ENCODE measurements at regions not wholly inside any gene's neighbourhood (a gene's known extent, or its start where the extent isn't known, plus 50 kb on each side); places are given as distances from the start of the nearest gene placed in this dataset.

DNA sequence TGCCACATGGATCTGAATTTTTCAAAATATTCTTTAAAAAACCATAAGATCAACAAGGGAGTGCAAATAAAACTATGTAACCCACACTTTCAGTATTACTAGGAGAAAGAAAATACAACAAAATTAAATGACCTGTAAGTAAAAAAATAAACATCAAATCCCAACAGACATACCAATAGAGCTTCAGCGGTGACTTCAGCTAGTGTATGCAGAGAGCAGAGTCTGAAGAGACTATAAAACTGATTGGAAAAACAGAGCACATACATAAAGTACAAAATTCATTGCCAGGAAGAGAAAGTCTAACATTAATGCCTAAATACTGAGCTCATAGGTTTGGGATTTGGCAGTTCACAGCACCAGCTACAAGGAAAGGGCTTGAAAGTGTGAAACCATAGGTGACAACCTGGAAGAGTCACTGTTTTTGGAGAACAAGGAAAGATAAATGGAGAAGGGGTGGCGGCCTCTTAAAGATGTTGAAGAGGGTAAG lies 291.1 kb downstream of the LMO7 start:
- no peak overlapping the region for H3K4me3 ChIP-seq (ENCODE audit: low read length)
- H3K27me3 ChIP-seq (ENCODE audit: low read depth, low read length) = no peaks in the 10 kb centered on the region
- no peaks in the 10 kb centered on the region for H4K20me1 ChIP-seq (ENCODE audit: insufficient read depth, low read length)
- no peaks in the 10 kb centered on the region for H3K4me1 ChIP-seq (ENCODE audit: low read length)
- no peak overlapping the region for H2AFZ ChIP-seq (ENCODE audit: low read depth, low read length)
- no peak for TF ChIP-seq EZH2phosphoT487 (IDR thresholded peaks at IDR 0.05; ENCODE audit: low read depth)
- TF ChIP-seq, protein P1, sequence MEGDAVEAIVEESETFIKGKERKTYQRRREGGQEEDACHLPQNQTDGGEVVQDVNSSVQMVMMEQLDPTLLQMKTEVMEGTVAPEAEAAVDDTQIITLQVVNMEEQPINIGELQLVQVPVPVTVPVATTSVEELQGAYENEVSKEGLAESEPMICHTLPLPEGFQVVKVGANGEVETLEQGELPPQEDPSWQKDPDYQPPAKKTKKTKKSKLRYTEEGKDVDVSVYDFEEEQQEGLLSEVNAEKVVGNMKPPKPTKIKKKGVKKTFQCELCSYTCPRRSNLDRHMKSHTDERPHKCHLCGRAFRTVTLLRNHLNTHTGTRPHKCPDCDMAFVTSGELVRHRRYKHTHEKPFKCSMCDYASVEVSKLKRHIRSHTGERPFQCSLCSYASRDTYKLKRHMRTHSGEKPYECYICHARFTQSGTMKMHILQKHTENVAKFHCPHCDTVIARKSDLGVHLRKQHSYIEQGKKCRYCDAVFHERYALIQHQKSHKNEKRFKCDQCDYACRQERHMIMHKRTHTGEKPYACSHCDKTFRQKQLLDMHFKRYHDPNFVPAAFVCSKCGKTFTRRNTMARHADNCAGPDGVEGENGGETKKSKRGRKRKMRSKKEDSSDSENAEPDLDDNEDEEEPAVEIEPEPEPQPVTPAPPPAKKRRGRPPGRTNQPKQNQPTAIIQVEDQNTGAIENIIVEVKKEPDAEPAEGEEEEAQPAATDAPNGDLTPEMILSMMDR (IDR thresholded peaks at IDR 0.05; ENCODE audit: low read depth, low read length) = no peak
- no peaks in the 10 kb centered on the region for H3K79me2 ChIP-seq (ENCODE audit: low read length)
- H3K9ac ChIP-seq (ENCODE audit: low read length) = no peak overlapping the region
- no peaks in the 10 kb centered on the region for H3K9me3 ChIP-seq (ENCODE audit: insufficient read depth, low read length)
- H3K27ac ChIP-seq (ENCODE audit: low read length) = no peak overlapping the region
- no peak overlapping the region for H3K4me2 ChIP-seq (ENCODE audit: low read length)
- no peaks in the 10 kb centered on the region for H3K36me3 ChIP-seq (replicated peaks; ENCODE audit: low read depth, low read length)

DNA sequence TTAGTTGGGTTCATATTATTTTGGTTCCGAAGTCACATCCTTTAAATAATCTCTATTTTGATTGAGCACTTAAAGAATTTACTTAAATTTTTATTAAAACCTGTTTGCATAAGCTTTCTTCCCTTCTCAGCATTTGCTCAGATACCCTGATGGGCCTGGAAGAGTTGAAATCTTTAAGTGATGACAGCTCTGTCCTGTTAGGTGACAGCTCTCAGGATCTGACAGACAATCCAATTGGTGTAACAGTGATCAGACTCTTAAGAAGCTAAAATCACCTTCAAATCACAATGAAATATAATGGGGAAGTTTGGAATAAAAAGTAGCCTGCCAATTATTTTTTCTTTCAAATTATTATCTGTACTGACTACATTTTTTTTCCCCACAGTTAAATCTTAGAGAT lies 284.4 kb downstream of the LMO7 start:
- Histone ChIP-seq H3K4me1 (ENCODE audit: low read length) (peaks cover 6% of the 10 kb centered on the region), H3K4me3 (ENCODE audit: low read length) (no peak overlapping the region), H2AFZ (ENCODE audit: low read depth, low read length) (no peak overlapping the region), H3K4me2 (ENCODE audit: low read length) (no peak overlapping the region), H3K9me3 (ENCODE audit: insufficient read depth, low read length) (no peaks in the 10 kb centered on the region), H3K27ac (ENCODE audit: low read length) (no peak overlapping the region), H3K79me2 (ENCODE audit: low read length) (no peaks in the 10 kb centered on the region), H3K36me3 (replicated peaks; ENCODE audit: low read depth, low read length) (no peaks in the 10 kb centered on the region), H3K27me3 (ENCODE audit: low read depth, low read length) (no peaks in the 10 kb centered on the region), H4K20me1 (ENCODE audit: insufficient read depth, low read length) (no peaks in the 10 kb centered on the region), H3K9ac (ENCODE audit: low read length) (no peak overlapping the region)
- TF ChIP-seq, protein P1 (IDR thresholded peaks at IDR 0.05; ENCODE audit: low read depth, low read length) = no peak
- no peak for TF ChIP-seq EZH2phosphoT487 (IDR thresholded peaks at IDR 0.05; ENCODE audit: low read depth)

DNA sequence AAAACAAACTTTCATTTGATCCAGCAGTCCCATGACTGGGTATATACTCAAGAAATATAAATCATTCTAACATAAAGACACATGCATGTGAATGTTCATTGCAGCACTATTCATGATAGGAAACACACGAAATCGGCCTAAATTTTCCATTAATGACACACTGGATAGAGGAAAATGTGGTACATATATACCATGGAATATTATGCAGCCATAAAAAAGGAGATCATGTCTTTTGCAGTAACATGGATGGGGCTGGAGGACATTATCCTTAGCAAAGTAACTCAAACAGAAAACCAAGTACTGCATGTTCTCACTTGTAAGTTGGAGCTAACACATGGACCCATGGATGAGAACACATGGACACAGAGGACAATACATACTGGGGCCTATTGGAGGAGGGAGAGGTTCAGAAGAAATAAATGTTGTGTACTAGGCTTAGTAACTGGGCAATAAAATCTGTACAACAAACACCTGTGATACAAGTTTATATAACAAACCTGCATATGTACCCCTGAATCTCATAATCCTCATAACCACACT lies 283.6 kb downstream of the LMO7 start:
- H3K27ac ChIP-seq (ENCODE audit: low read length) = no peak overlapping the region
- H3K36me3 ChIP-seq (replicated peaks; ENCODE audit: low read depth, low read length) = no peaks in the 10 kb centered on the region
- H3K9me3 ChIP-seq (ENCODE audit: insufficient read depth, low read length) = no peaks in the 10 kb centered on the region
- TF ChIP-seq, protein P1 (IDR thresholded peaks at IDR 0.05; ENCODE audit: low read depth, low read length) = no peak
- no peak for TF ChIP-seq EZH2phosphoT487 (IDR thresholded peaks at IDR 0.05; ENCODE audit: low read depth)
- no peak overlapping the region for H3K4me2 ChIP-seq (ENCODE audit: low read length)
- H2AFZ ChIP-seq (ENCODE audit: low read depth, low read length) = no peak overlapping the region
- no peak overlapping the region for H3K4me3 ChIP-seq (ENCODE audit: low read length)
- no peaks in the 10 kb centered on the region for H3K79me2 ChIP-seq (ENCODE audit: low read length)
- no peak overlapping the region for H3K9ac ChIP-seq (ENCODE audit: low read length)
- no peaks in the 10 kb centered on the region for H4K20me1 ChIP-seq (ENCODE audit: insufficient read depth, low read length)
- no peaks in the 10 kb centered on the region for H3K27me3 ChIP-seq (ENCODE audit: low read depth, low read length)
- H3K4me1 ChIP-seq (ENCODE audit: low read length) = peaks cover 6% of the 10 kb centered on the region

DNA sequence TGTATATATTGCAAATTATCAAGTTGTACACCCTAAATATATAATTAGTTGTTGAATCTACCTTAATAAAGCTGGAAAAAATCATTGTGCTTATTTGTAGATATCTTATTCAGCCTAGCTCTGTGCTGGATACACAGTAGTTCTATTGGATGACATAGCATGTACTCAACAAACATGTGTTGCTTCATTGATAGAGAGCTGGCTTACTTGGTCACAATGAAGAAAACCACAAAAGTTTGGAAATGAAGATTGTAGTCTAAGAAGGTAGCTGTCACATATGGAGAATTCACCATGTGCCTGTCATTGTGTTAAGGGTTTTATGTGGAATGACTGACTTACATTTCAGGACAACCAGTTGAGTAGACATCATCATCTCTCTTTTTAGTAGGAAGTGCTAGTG lies 278.9 kb downstream of the LMO7 start:
- H3K4me1 ChIP-seq (ENCODE audit: low read length) = peaks cover 6% of the 10 kb centered on the region
- no peaks in the 10 kb centered on the region for H3K79me2 ChIP-seq (ENCODE audit: low read length)
- H3K27me3 ChIP-seq (ENCODE audit: low read depth, low read length) = no peaks in the 10 kb centered on the region
- H2AFZ ChIP-seq (ENCODE audit: low read depth, low read length) = no peak overlapping the region
- H3K4me3 ChIP-seq (ENCODE audit: low read length) = no peak overlapping the region
- H3K27ac ChIP-seq (ENCODE audit: low read length) = no peak overlapping the region
- no peaks in the 10 kb centered on the region for H4K20me1 ChIP-seq (ENCODE audit: insufficient read depth, low read length)
- H3K9ac ChIP-seq (ENCODE audit: low read length) = no peak overlapping the region
- no peaks in the 10 kb centered on the region for H3K36me3 ChIP-seq (replicated peaks; ENCODE audit: low read depth, low read length)
- no peaks in the 10 kb centered on the region for H3K9me3 ChIP-seq (ENCODE audit: insufficient read depth, low read length)
- TF ChIP-seq, protein P1 (IDR thresholded peaks at IDR 0.05; ENCODE audit: low read depth, low read length) = no peak
- TF ChIP-seq EZH2phosphoT487 (IDR thresholded peaks at IDR 0.05; ENCODE audit: low read depth) = no peak
- H3K4me2 ChIP-seq (ENCODE audit: low read length) = no peak overlapping the region
